ENCODE measurements at regions not wholly inside any gene's neighbourhood (a gene's known extent, or its start where the extent isn't known, plus 50 kb on each side); places are given as distances from the start of the nearest gene placed in this dataset.
"Not testable (repeated sequence)": the region's sequence is repeated elsewhere in the genome, so short reads cannot be mapped to it uniquely, and the experiment has no call there.

DNA sequence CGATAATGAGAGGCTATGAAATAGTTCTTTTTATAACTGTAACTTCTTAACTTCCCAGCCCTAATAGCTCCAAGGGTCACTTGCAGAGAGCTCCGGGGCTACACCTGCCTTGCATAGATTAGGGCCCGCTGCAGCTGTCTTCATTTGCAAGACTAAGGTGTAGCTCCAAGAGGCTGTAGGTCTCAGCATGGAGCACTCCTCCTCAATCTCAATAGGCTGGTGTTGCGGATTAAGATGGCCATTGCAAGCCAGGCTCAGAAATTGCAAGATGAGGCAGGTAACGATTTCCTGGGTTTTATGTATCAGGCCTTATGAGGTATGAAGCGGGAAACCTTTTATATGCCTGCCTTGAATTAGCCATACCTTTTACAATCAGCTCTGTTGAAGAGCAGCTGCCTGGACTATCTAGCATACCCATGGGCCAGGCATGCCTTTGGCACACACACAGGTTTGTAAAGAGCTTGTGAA, 185.7 kb downstream of the TM9SF2 start:
- WGBS, 2 donors, result 79 to 81% methylated on average over 6 of the region's 6 CpGs
- Histone ChIP-seq H3K36me3 (no peaks in the 10 kb centered on the region), H3K9me3 (no peaks in the 10 kb centered on the region), H3K4me1 (no peaks in the 10 kb centered on the region), H3K27me3 (peaks cover 0 to 5% (median 0%) of the 10 kb centered on the region in 4 donors), H3K27ac (no peak overlapping the region), H3K4me3 (no peak overlapping the region)
- intact Hi-C loops (cut with DNase I), result no loop called here
- TF ChIP-seq POLR2A (IDR thresholded peaks at IDR 0.05), result no peak
- no peak for DNase-seq

DNA sequence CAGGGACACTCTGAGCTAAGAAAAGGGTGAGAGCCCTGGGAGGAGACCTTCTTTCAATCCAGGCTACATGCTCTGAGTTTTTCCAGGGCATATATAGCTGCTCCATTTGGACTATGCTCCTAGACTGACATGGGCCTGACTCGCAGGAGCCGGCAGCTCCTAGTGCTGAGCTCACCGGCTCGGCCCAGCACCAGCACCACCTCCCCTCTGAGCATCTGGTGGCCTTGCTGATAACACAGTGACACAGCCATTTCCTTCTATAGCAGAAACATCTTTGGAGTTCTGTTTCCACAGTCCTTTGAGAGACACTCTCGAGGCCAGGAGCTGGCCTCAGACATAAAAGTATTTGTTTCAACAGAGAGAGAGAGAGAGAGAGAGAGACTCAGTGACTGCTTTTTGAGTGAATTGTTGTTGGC, 184.9 kb downstream of the TM9SF2 start:
- 67 to 80% methylated on average over 1 to 5 of the region's 5 CpGs for WGBS, 2 donors
- DNase-seq, result no peak
- H3K27ac ChIP-seq, result no peak overlapping the region
- H3K36me3 ChIP-seq, result no peaks in the 10 kb centered on the region
- H3K9me3 ChIP-seq, result no peaks in the 10 kb centered on the region
- H3K4me3 ChIP-seq, result no peak overlapping the region
- no peaks in the 10 kb centered on the region for H3K4me1 ChIP-seq
- H3K27me3 ChIP-seq, result no peaks in the 10 kb centered on the region
- intact Hi-C loops (cut with DNase I), result no loop called here
- TF ChIP-seq, protein P1, sequence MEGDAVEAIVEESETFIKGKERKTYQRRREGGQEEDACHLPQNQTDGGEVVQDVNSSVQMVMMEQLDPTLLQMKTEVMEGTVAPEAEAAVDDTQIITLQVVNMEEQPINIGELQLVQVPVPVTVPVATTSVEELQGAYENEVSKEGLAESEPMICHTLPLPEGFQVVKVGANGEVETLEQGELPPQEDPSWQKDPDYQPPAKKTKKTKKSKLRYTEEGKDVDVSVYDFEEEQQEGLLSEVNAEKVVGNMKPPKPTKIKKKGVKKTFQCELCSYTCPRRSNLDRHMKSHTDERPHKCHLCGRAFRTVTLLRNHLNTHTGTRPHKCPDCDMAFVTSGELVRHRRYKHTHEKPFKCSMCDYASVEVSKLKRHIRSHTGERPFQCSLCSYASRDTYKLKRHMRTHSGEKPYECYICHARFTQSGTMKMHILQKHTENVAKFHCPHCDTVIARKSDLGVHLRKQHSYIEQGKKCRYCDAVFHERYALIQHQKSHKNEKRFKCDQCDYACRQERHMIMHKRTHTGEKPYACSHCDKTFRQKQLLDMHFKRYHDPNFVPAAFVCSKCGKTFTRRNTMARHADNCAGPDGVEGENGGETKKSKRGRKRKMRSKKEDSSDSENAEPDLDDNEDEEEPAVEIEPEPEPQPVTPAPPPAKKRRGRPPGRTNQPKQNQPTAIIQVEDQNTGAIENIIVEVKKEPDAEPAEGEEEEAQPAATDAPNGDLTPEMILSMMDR (IDR thresholded peaks at IDR 0.05), result no peak
- no peak for TF ChIP-seq POLR2A (IDR thresholded peaks at IDR 0.05)

DNA sequence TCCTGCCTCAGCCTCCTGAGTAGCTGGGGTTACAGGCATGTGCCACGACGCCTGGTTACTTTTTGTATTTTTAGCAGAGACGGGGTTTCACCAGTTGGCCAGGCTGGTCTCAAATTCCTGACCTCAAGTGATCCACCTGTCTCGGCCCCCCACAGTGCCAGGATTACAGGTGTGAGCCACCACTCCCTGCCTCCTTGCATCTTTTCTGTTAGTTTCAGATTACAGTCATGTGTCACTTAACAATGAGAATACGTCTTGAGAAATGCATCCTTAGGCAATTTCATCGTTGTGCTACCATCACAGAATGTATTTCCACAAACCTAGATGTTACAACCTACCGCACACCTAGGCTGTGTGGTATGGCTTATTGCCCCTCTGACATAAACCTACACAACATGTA, 180.4 kb downstream of the TM9SF2 start:
- DNase-seq, result no peak
- no peaks in the 10 kb centered on the region for H3K27me3 ChIP-seq
- H3K4me1 ChIP-seq, result peaks cover 0 to 11% (median 3%) of the 10 kb centered on the region in 3 donors
- WGBS, 2 donors, result 87 to 92% methylated on average over 7 of the region's 7 CpGs
- no peaks in the 10 kb centered on the region for H3K36me3 ChIP-seq
- H3K9me3 ChIP-seq, result no peaks in the 10 kb centered on the region
- intact Hi-C loops (cut with DNase I), result no loop called here
- H3K4me3 ChIP-seq, result no peak overlapping the region
- TF ChIP-seq, protein P1 (IDR thresholded peaks at IDR 0.05), result no peak
- TF ChIP-seq POLR2A (IDR thresholded peaks at IDR 0.05), result no peak
- no peak overlapping the region for H3K27ac ChIP-seq

DNA sequence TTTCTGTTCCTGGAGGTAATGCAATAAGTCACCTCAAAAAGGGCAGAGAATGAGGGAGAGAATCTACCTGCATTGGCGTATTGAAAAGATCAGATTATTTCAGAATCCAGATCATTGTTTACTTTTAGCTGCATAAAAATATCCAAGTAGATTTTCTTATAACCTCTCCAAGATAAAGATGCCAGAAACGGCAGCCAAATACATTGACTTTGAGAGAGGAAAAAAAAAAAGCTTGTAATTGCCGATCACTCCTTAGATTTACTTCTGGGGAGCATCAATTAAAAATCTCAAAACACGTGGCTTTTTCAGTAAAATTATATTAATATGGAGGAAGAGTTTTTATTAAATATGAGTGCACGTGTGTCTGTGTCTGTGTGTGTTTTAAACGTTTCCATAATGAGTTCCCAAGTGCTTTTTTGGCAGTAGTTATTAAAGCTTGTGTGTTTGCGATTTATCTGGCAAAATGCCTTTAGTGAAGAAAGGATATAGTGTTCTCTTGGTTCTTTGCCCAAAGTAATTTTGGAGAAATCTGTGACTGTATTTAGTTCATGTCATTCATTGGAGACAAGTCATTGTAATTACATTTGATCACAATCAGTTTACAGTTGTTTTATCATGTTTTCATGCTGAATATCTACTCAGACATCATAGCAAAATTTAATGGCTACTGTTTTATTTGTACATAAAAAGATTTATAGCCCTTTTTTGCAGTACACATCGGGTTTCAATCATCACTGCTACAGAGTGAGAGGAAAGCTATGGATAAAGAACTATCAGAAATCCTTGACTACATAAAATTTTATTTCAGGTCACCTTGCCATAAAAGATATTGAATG, 176.1 kb downstream of the TM9SF2 start:
- no peak overlapping the region for H3K4me3 ChIP-seq
- TF ChIP-seq, protein P1 (IDR thresholded peaks at IDR 0.05), result no peak
- no peak for TF ChIP-seq POLR2A (IDR thresholded peaks at IDR 0.05)
- peaks cover 0 to 16% (median 5%) of the 10 kb centered on the region in 3 donors for H3K4me1 ChIP-seq
- no peaks in the 10 kb centered on the region for H3K9me3 ChIP-seq
- intact Hi-C loops (cut with DNase I), result no loop called here
- no peaks in the 10 kb centered on the region for H3K36me3 ChIP-seq
- no peak overlapping the region for H3K27ac ChIP-seq
- H3K27me3 ChIP-seq, result no peaks in the 10 kb centered on the region
- DNase-seq, result no peak
- WGBS, 2 donors, result 26 to 40% methylated on average over 8 of the region's 8 CpGs

DNA sequence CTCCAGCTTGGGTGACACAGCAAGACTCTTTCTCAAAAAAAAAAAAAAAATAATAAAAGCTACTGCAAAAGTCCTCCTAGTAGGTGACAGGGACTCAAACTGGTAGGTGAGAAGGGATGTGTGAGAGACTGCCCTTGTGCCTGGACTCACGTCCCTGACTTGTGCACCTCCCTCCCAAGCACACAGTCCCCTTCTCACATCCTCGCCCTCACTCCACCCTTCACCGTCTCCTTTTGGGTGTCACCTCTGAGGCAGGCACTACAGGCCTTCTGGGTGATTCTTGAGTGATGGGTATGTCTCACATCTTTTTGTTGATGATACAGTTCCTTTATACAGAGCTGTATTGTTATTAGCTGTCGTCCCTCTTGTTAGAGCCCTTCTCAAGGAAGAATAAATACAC, 170.5 kb downstream of the TM9SF2 start:
- TF ChIP-seq POLR2A (IDR thresholded peaks at IDR 0.05), result no peak
- TF ChIP-seq, protein P1 (IDR thresholded peaks at IDR 0.05), result no peak

DNA sequence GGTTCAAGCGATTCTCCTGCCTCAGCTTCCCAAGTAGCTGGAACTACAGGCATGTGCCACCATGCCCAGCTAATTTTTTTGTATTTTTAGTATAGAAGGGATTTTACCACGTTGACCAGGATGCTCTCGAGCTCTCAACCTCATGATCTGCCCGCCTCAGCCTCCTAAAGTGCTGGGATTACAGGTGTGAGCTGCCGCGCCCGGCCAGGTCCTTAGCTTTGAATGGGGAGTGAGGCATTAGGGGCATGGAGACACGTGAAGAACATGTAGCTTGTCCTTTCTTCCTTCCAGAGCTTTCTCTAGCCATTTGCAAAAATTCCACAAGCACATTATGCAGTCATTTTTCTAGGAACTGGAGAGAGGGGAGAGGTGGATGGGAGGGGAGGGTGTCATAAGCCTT, 167.8 kb downstream of the TM9SF2 start:
- 89 to 92% methylated on average over 8 of the region's 8 CpGs for WGBS, 2 donors
- DNase-seq; intact Hi-C loops (cut with DNase I): not testable (repeated sequence)

More for the DNA sequence above, 170.5 kb downstream of the TM9SF2 start:
- Histone ChIP-seq H3K27ac (no peak overlapping the region), H3K4me1 (peaks cover 0 to 6% (median 2%) of the 10 kb centered on the region in 3 donors), H3K4me3 (no peak overlapping the region), H3K9me3 (no peaks in the 10 kb centered on the region), H3K27me3 (no peaks in the 10 kb centered on the region), H3K36me3 (no peaks in the 10 kb centered on the region)
- intact Hi-C loops (cut with DNase I), result no loop called here
- WGBS, 2 donors, result 81 to 95% methylated on average over 4 of the region's 4 CpGs
- no peak for DNase-seq

More for the DNA sequence above, 167.8 kb downstream of the TM9SF2 start:
- H3K4me3 ChIP-seq, H3K4me1 ChIP-seq, H3K36me3 ChIP-seq, H3K9me3 ChIP-seq, H3K27ac ChIP-seq, H3K27me3 ChIP-seq: not testable (repeated sequence)
